ENCODE measurements at regions not wholly inside any gene's neighbourhood (a gene's known extent, or its start where the extent isn't known, plus 50 kb on each side); places are given as distances from the start of the nearest gene placed in this dataset.

DNA sequence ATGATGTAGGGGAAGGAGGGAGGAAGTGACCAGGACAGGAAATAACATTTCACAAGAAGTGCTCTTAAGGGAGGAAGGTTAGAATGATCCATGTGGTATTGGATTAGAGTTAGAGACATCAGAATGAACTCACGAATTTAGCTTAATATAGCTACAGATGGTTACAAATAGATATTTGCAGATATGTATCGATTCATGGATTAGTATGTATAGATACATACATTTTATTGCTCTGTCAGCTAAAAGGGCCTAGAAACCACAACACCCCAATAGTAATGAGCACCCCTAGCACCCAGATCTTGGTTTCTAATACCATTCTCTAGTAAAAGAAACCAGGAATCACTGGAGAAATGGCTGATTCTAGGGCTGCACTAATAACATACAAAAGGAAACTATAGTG is 59.6 kb upstream of the LTBP1 start:
- no peak for DNase-seq (ENCODE audit: low read depth in 1 of 2, low spot score in 1 of 2)
- WGBS (ENCODE audit: missing lambda C conversion rate): 52% methylated on average over 2 of the region's 2 CpGs
- ChIA-PET CTCF (no interaction called here), POLR2A (no interaction called here)
- H3K27ac ChIP-seq: no peak overlapping the region
- no peaks in the 10 kb centered on the region for H3K4me1 ChIP-seq
- no peak overlapping the region for H3K4me2 ChIP-seq
- no peak overlapping the region for H3K4me3 ChIP-seq
- ATAC-seq: no peak
- H3K9me3 ChIP-seq: peaks cover 24% of the 10 kb centered on the region
- no peak for FAIRE-seq
- TF ChIP-seq KDM5A (IDR thresholded peaks at IDR 0.05): no peak
- TF ChIP-seq MAFK (IDR thresholded peaks at IDR 0.05; ENCODE audit: partially characterized antibody): peak; percentile 83
- TF ChIP-seq JUNB (IDR thresholded peaks at IDR 0.05): no peak
- TF ChIP-seq, protein P1, sequence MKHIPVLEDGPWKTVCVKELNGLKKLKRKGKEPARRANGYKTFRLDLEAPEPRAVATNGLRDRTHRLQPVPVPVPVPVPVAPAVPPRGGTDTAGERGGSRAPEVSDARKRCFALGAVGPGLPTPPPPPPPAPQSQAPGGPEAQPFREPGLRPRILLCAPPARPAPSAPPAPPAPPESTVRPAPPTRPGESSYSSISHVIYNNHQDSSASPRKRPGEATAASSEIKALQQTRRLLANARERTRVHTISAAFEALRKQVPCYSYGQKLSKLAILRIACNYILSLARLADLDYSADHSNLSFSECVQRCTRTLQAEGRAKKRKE (CRISPR knock-in tag; IDR thresholded peaks at IDR 0.05; ENCODE audit: low read depth): no peak
- TF ChIP-seq RARB (CRISPR knock-in tag; IDR thresholded peaks at IDR 0.05): no peak
- no peak for TF ChIP-seq EP300 (IDR thresholded peaks at IDR 0.05)
- no peak for TF ChIP-seq CHD2 (IDR thresholded peaks at IDR 0.05; ENCODE audit: low read length, partially characterized antibody)

DNA sequence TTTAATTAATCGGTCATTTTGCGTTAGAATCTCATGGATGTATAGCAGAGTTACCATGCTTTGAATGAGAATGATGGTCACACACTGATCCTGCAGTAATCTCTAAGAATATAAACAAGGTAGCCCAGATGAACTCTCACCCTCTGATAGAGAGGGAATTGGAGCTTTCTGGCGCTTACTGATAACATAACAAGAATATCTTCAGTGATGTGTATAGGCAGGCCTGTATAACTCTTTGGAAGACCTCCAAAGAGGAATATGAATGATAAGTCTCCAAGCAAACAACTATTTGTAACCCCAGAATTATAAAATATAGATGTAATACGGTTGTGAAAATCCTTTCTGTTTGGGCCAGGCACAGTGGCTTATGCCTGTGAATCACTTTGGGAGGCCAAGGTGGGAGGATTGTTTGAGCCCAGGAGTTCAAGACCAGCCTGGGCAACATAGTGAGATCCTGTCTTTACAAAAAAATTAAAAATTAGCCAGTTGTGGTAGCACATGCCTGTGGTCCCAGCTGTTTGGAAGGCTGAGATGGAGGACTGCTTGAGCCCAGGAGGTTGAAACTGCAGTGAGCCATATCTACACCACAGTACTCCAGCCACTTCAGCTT is 52.5 kb upstream of the LTBP1 start:
- 67% methylated on average over 4 of the region's 4 CpGs for WGBS (ENCODE audit: missing lambda C conversion rate)
- no peak overlapping the region for H3K4me2 ChIP-seq
- H3K4me1 ChIP-seq: no peaks in the 10 kb centered on the region
- H3K27ac ChIP-seq: no peak overlapping the region
- FAIRE-seq: no peak
- no peak for ATAC-seq
- DNase-seq (ENCODE audit: low read depth in 1 of 2, low spot score in 1 of 2): no peak
- H3K4me3 ChIP-seq: no peak overlapping the region
- peaks cover 8% of the 10 kb centered on the region; the same call in 1 of the 3 replicates for H3K9me3 ChIP-seq
- no peak for TF ChIP-seq POLR2AphosphoS2 (conservative IDR thresholded peaks at IDR 0.05; ENCODE audit: low read length)
- no peak for TF ChIP-seq HOXB13 (CRISPR knock-in tag; IDR thresholded peaks at IDR 0.05; ENCODE audit: low read depth)
- TF ChIP-seq RCOR1 (IDR thresholded peaks at IDR 0.05; ENCODE audit: low read depth, low read length): no peak
- no peak for TF ChIP-seq GATA3 (IDR thresholded peaks at IDR 0.05; ENCODE audit: borderline replicate concordance)
- TF ChIP-seq, protein P2, sequence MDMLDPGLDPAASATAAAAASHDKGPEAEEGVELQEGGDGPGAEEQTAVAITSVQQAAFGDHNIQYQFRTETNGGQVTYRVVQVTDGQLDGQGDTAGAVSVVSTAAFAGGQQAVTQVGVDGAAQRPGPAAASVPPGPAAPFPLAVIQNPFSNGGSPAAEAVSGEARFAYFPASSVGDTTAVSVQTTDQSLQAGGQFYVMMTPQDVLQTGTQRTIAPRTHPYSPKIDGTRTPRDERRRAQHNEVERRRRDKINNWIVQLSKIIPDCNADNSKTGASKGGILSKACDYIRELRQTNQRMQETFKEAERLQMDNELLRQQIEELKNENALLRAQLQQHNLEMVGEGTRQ (IDR thresholded peaks at IDR 0.05): no peak
- no peak for TF ChIP-seq EHMT2 (IDR thresholded peaks at IDR 0.05; ENCODE audit: low read depth)
- no peak for TF ChIP-seq HES2 (IDR thresholded peaks at IDR 0.05)
- TF ChIP-seq REST (IDR thresholded peaks at IDR 0.05): no peak
- no peak for TF ChIP-seq ZFP36 (IDR thresholded peaks at IDR 0.05; ENCODE audit: borderline replicate concordance, partially characterized antibody)
- TF ChIP-seq MAZ (IDR thresholded peaks at IDR 0.05; ENCODE audit: borderline replicate concordance, low read depth, low read length): no peak
- TF ChIP-seq, protein P3, sequence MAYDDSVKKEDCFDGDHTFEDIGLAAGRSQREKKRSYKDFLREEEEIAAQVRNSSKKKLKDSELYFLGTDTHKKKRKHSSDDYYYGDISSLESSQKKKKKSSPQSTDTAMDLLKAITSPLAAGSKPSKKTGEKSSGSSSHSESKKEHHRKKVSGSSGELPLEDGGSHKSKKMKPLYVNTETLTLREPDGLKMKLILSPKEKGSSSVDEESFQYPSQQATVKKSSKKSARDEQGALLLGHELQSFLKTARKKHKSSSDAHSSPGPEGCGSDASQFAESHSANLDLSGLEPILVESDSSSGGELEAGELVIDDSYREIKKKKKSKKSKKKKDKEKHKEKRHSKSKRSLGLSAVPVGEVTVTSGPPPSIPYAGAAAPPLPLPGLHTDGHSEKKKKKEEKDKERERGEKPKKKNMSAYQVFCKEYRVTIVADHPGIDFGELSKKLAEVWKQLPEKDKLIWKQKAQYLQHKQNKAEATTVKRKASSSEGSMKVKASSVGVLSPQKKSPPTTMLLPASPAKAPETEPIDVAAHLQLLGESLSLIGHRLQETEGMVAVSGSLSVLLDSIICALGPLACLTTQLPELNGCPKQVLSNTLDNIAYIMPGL (CRISPR knock-in tag; IDR thresholded peaks at IDR 0.05; ENCODE audit: borderline replicate concordance): no peak
- CTCF ChIA-PET: interaction anchor here (1.2 to 1.4 kb wide), 2 partner anchors 16 to 546 kb away, joined by 3 read pairs; no protein-coding TSS in a partner anchor
- POLR2A ChIA-PET: no interaction called here

All from A549 (cell line).